ENCODE measurements at regions not wholly inside any gene's neighbourhood (a gene's known extent, or its start where the extent isn't known, plus 50 kb on each side); places are given as distances from the start of the nearest gene placed in this dataset.

- H3K4me1 ChIP-seq = peaks cover 41% of the 10 kb centered on the region
- H4K20me1 ChIP-seq = no peaks in the 10 kb centered on the region
- no peak overlapping the region for H3K4me3 ChIP-seq
- H3K27ac ChIP-seq = no peak overlapping the region
- H3K36me3 ChIP-seq = no peaks in the 10 kb centered on the region
- no peak overlapping the region for H3K9ac ChIP-seq
- no peak for TF ChIP-seq Cebpa-rat (IDR thresholded peaks at IDR 0.05)
- H3K4me2 ChIP-seq = no peak overlapping the region
- H3K9me3 ChIP-seq = no peaks in the 10 kb centered on the region
- H3K27me3 ChIP-seq = no peaks in the 10 kb centered on the region
Measured at GRCh38 chr1:25086518-25087079, 145.7 kb downstream of the SYF2 start.

DNA sequence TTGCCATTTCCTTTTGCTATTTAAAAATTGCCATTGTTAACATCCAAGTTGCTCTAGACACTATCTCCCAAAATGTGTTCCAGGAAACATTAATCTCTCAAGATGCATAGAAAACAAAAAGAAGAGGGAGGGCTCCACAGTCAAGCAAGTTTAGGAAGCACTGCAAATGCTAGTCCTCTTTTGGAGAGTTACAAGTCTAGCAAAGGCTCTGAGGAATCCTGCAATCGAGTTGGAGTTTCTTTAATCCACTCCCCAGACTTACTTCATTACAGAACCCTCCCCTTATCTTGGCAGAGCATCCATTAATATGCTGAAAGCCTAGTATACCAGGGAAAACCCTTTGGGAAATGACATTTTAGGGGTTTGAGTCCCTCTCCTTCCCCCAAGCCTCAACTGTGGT, 147.9 kb downstream of the SYF2 start:
- TF ChIP-seq Cebpa-rat (IDR thresholded peaks at IDR 0.05) = no peak
- H3K4me3 ChIP-seq = no peak overlapping the region
- no peaks in the 10 kb centered on the region for H3K9me3 ChIP-seq
- H3K9ac ChIP-seq = no peak overlapping the region
- H3K27me3 ChIP-seq = no peaks in the 10 kb centered on the region
- H3K4me2 ChIP-seq = no peak overlapping the region
- H3K27ac ChIP-seq = no peak overlapping the region
- H3K4me1 ChIP-seq = peaks cover 23% of the 10 kb centered on the region
- H3K36me3 ChIP-seq = no peaks in the 10 kb centered on the region
- H4K20me1 ChIP-seq = no peaks in the 10 kb centered on the region

DNA sequence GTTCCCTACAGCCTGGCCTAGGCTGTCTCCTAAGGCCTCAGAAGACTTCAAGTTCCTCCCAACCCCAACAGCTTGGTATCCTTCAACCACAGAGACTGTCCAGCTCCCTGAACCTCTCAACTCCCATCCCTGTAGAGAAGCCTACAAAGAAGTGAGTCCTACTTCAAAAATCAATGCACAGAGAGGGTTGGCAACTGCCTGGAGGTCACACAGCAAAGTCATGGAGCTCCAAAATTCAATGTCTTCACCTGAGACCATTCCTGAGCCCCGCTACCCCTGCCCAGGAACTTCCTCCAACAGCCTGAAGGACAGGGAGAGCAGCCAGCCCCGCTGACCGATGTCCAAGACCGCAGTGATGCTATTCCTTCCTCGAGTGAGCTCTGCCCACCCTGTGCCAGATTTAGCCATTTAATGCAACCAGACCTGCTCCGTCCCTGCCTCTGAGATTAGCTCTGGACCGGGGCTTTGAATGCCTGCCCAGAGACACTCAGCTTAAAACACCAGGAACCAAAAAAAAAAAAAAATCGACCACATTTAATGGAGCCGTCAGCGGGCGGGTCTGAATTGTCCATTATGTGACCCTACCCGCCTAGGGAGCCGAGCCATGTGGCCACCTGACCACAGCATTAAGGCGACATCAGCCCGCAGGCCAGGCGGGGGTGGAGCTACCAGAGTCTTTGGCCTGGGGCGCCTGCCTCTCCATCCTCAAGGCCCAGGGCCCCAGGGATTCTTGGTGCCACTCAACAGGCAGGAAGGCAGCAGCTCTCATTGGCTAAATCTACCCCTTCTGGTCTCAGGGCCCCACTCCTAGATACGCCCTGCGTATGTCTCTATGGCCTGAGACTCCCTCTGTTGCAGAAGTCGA, 148.6 kb downstream of the SYF2 start:
- Histone ChIP-seq H3K9me3 (peaks cover under 1% of the 10 kb centered on the region; the same call in 1 of the 2 replicates), H3K36me3 (no peaks in the 10 kb centered on the region), H3K27me3 (no peaks in the 10 kb centered on the region), H3K9ac (no peak overlapping the region), H3K4me2 (no peak overlapping the region), H4K20me1 (no peaks in the 10 kb centered on the region), H3K27ac (no peak overlapping the region), H3K4me1 (peaks cover 16% of the 10 kb centered on the region), H3K4me3 (no peak overlapping the region)
- no peak for TF ChIP-seq Cebpa-rat (IDR thresholded peaks at IDR 0.05)

DNA sequence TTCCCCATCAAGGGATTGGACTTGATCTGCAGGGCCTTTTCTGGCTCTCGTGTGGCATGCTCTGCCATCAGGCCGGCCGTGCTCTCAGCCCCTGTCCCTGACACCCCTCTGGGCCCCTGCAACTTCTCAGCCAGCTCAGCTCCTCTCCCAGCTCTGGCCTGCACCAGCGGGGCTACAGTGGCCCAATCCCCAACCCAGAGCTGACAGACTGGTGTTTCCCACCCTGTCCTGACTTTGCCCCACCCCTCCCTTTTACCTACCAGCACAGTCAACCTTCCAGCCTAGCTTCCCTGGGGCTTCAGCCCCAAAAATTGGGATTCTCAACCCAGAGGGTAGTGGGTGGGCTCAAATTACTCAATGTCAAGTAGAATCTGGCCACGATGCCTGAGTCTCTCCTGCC, 149.3 kb downstream of the SYF2 start:
- peaks cover 9% of the 10 kb centered on the region for H3K4me1 ChIP-seq
- TF ChIP-seq Cebpa-rat (IDR thresholded peaks at IDR 0.05) = no peak
- H3K27me3 ChIP-seq = no peaks in the 10 kb centered on the region
- H3K9ac ChIP-seq = no peak overlapping the region
- H3K4me3 ChIP-seq = no peak overlapping the region
- no peak overlapping the region for H3K4me2 ChIP-seq
- H4K20me1 ChIP-seq = no peaks in the 10 kb centered on the region
- peaks cover 5% of the 10 kb centered on the region for H3K9me3 ChIP-seq
- no peak overlapping the region for H3K27ac ChIP-seq
- H3K36me3 ChIP-seq = no peaks in the 10 kb centered on the region

- H3K9me3 ChIP-seq = peaks cover 10% of the 10 kb centered on the region
- no peak for TF ChIP-seq Cebpa-rat (IDR thresholded peaks at IDR 0.05)
- H3K27ac ChIP-seq = no peak overlapping the region
- H3K27me3 ChIP-seq = no peaks in the 10 kb centered on the region
- H3K36me3 ChIP-seq = no peaks in the 10 kb centered on the region
- peaks cover 3% of the 10 kb centered on the region for H3K4me1 ChIP-seq
- no peaks in the 10 kb centered on the region for H4K20me1 ChIP-seq
- no peak overlapping the region for H3K9ac ChIP-seq
- no peak overlapping the region for H3K4me2 ChIP-seq
- no peak overlapping the region for H3K4me3 ChIP-seq
Measured at GRCh38 chr1:25082216-25082899, 149.9 kb downstream of the SYF2 start.

DNA sequence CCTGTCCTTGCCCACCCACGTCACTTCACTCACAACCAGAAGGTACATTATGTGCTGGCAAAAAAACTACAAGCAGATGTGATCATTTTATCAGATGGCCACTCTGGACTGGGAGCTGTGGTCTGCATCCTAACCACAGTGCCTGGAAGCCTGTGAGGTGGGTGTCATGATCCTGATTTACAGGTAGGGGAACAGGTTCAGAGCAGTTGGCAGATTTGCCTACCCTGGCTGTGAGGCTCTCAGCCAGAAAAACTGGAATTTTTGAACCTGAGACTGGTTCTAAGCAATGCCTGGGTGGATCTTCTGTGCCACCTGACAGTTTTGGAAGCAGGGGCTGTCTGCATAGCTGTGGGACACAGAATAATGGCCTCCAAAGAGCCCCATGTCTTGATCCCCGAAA, 150.8 kb downstream of the SYF2 start:
- Histone ChIP-seq H3K9me3 (peaks cover 14% of the 10 kb centered on the region), H3K4me2 (no peak overlapping the region), H3K36me3 (no peaks in the 10 kb centered on the region), H3K4me3 (no peak overlapping the region), H3K4me1 (no peaks in the 10 kb centered on the region), H3K27me3 (no peaks in the 10 kb centered on the region), H3K9ac (no peak overlapping the region), H3K27ac (no peak overlapping the region), H4K20me1 (no peaks in the 10 kb centered on the region)
- no peak for TF ChIP-seq Cebpa-rat (IDR thresholded peaks at IDR 0.05)

- H3K27me3 ChIP-seq = no peaks in the 10 kb centered on the region
- no peaks in the 10 kb centered on the region for H4K20me1 ChIP-seq
- H3K4me2 ChIP-seq = no peak overlapping the region
Measured at GRCh38 chr1:25080294-25081209, 150.5 kb upstream of the RUNX3 start.

GRCh38 chr1:25079048-25079447, 149.0 kb upstream of the RUNX3 start:
- peaks cover 14% of the 10 kb centered on the region for H3K9me3 ChIP-seq
- H3K4me1 ChIP-seq = no peaks in the 10 kb centered on the region
- H3K27ac ChIP-seq = no peak overlapping the region
- no peak overlapping the region for H3K4me2 ChIP-seq
- no peak overlapping the region for H3K4me3 ChIP-seq
- no peak for TF ChIP-seq Cebpa-rat (IDR thresholded peaks at IDR 0.05)
- no peaks in the 10 kb centered on the region for H3K36me3 ChIP-seq
- H3K27me3 ChIP-seq = no peaks in the 10 kb centered on the region
- H4K20me1 ChIP-seq = no peaks in the 10 kb centered on the region
- H3K9ac ChIP-seq = no peak overlapping the region

More at GRCh38 chr1:25080294-25081209, 150.5 kb upstream of the RUNX3 start:
- Histone ChIP-seq H3K36me3 (no peaks in the 10 kb centered on the region), H3K9me3 (peaks cover 14% of the 10 kb centered on the region), H3K4me1 (no peaks in the 10 kb centered on the region), H3K9ac (no peak overlapping the region), H3K27ac (no peak overlapping the region), H3K4me3 (no peak overlapping the region)
- no peak for TF ChIP-seq Cebpa-rat (IDR thresholded peaks at IDR 0.05)

Measured in BLaER1 (cell line).